Mucosa of gallbladder (tissue), 1 donor: ENCODE measurements at regions not wholly inside any gene's neighbourhood (a gene's known extent, or its start where the extent isn't known, plus 50 kb on each side); places are given as distances from the start of the nearest gene placed in this dataset.
"Not testable (repeated sequence)": the region's sequence is repeated elsewhere in the genome, so short reads cannot be mapped to it uniquely, and the experiment has no call there.

Experiments used
- DNase-seq: peaks from one replicate; pipeline ENCODE4 v3.0.0-alpha.2; 2020; ENCODE audit warnings: low spot score
- donor health status: DM: no; HTN: no; CAD: no.

DNA sequence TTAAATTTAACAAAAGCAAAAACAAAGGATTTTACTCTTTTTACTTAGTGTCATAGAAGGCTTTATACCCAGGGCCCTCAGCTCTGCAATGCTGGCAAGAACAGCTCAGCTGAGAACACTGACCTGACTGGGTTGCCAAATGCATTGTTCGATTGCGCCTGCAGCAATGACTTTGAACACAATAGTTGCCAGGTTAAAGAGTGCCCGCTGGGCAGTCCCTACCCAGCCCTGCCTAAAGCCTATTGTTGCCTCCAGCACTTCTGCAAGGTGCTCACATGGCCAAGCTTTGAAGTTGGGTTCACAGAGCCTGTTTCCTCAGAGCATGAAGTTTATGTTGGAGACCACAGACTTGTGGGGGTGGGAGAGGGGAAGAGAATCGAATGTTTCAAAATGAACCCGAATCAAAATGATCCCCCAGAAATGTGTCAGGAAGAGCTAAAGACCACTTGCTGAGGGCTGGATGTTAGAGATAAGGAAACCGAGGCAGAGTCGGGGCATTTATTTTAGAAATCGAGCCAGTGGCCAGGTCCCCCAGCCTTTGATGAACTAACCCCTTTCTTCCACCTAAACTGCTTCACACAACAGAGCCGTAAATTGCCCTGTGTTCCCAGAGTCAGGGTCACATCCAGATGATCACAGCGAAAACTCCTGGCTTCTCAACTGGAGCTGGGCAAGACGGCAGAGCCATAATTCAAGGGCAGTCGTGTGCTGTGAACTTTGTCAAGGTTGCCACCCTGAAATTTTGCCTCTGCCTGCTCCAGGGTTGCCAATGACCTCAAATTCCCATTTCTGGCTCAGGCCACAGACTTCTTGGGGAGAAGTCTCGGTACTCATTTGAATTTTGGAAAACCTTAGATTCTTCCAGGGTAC lies 55.0 kb downstream of the FOXA2 start:
- peak; percentile 61 for DNase-seq

DNA sequence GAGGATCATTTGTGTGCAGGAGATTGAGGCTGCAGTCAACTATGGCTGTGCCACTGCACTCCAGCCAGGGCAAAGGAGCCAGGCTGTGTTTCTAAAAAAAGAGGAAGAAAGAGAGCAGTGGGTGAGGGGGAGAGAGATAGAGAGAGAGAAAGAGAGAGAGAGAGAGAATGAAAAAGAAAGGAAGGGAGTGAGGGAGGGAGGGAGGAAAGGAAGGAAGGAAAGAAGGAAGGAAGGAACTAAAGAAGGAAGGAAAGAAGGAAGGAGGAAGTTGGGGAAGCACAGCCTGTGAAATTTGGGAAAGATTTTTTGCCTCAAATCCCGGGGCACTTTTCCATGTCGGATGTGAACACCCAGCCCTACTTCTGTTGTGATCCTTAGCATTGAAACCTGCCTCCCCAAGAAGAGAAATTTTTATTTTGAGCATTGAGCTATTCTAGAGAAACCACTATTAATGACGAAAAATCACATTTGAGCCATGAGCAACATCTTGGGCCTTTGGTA lies 57.8 kb downstream of the FOXA2 start:
- no peak for DNase-seq

DNA sequence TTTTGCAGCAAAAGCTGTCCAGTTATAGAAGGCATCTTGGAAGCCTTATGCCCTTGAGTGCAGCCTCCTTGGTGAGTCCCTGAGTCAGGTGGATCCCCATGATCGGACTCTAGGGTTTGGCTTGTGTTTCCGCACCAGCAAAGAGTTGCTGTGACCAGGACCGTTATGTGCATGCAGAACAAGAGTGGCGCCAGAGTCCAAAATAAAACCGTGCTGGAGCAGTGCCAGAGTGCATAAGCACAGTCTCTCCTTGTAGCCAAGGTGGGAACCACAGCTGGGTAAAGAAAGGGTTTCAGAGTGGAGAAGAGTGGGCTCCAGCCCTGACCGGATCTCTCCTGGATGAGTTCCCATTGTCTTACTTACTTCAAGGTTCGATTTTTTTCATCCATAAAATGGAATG lies 58.6 kb downstream of the FOXA2 start:
- no peak for DNase-seq

DNA sequence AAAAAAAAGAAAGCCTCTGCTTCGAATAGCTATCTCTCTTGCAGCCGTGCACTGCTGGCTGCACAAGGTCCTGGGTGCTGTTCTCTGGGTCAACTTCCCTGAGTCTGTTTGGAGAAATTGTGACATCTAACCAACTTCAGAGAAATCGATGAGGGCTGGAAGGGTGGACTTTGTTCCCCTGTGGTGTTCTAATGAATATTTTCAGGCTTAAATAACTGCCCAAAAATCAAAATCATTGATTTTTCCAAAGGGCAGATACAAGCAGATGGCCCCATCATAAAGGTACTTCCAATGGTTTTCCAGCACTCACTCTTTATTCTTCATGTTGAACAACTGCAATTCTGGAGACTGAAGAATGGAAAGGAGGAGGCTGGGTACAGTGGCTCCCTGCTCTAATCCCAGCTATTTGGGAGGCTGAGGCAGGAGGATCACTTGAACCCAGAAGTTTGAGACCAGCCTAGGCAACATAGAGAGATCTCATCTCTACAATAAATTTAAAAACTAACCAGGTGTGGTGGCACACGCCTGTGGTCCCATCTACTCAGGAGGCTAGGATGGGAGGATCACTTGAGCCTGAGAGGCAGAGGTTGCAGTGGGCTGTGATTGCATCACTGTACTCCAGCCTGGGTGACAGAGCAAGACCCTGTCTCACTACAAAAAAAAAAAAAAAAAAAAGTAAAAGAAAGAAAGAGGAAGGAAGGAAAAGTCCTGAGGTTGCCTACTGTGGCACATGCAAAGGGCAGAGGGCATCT lies 59.1 kb downstream of the FOXA2 start:
- DNase-seq, result peak; percentile 53

DNA sequence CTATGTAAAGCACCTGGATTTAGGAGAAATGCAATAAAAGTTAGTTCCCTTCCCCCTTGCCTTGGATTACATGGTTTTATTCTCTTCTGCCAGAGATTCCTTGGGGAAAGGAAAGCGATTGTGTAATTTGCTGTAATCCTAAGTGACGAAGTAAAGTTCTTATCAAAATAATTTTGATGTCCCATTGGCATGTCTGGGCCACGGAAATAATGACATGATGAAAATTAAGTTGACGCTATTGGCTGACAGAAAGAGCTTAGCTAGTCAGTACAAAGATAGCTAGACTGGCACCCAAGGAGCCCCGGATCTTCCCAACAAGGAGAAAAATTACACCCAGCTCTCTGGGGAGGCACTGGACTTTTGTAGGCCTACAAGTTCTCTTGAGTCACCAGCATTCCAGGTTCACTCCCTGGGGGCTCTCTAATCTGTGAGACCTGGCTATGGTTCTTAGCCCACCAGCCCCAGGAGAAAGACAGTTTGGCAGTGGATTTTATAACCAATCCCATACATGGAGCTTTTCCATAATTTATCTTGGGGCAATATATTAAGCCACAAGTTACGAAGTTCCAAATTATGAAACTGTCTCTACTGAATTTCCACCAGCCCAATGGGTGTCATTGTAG lies 59.9 kb downstream of the FOXA2 start:
- DNase-seq, result no peak

DNA sequence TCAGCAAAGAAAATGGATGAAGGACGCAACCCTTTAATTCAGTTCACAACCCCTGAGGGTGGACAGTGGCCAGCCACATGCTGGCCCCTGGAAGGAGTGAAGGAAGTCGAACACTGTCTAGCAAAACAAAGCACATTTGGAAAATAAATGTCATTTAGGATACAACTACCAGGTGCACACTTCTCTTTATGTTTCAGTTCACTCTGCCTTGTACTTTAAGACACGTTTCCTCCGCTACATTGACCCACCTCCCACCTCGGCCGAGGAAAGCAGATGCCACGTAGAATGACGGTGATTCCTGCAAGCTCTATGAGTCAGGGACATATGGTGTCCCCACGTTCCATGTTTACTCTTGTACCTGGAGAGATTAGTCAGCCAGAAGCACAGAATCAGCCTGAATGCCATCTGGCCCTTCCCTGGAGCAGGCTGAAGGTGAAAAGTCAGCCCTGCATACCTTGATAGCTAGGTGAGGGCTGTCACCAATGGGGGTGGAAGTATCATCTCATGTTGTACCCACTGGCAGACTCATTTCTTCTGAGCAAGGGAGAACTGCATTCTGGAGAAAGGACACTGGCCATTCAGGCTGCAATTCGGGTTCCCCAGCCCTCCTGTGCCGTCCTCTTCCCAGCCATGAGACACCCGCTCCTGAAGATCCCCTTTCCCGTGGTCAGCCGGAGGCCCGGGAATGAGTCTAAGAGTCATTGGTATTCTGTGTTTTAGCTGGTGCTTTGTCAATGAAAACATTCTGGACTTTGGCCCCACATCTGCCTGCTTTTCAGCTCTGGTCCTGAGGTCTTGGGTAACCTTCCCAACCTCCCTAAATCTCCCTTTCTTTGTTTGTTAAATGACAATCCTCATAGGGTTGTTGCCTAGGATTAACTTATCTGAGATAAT lies 60.6 kb downstream of the FOXA2 start:
- peak; percentile 41 for DNase-seq

DNA sequence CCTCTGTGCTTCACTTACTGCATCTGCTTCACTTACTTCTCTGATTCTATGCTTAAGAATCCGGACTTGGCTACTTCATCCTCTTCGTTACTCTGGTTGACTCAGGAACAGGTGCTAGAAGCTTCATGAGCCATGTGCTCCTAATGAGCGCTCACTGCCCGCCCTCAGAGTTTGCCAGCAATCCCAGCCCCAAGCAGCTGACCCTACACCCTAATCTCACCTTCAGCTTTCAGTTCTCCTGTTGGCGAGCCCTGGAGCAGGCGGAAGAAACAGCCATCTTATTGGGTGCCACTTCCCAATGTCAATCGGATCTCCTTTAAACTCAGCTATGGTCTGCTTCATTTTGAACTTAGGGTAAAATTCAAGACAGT lies 61.3 kb downstream of the FOXA2 start:
- DNase-seq, result no peak

DNA sequence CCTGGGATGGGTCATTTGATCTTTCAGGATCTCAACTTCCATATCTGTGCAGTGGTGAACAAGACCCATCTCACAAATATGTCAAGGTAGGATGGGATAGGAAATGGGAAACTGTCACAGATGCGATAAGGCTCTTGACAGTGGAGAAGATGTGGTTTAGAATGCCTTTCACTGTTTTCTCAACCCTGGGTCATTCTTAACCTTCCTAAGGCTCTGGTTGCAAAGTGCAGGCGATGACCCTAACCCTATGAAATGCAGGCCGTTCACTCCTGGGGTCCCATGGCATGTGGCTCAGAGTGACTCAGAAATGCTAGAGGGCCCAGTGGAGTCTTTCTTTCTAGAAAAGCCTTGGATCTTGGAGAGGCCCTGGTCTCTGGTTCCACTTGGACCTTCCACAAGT lies 61.7 kb downstream of the FOXA2 start:
- DNase-seq, result no peak

DNA sequence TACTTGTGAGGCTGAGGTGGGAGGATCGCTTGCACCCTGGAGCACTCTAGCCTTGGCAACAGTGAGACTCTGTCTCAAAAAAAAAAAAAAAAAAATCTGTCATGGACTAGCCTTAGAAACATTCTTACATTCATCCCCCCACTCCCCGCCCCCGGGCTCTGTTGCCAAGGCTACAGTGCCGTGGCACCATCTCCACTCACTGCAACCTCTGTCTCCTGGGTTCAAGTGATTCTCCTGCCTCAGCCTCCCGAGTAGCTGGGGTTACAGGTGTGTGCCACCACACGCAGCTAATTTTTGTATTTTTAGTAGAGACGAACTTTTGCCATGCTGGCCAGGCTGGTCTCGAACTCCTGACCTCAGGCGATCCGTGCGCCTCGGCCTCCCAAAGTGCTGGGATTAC lies 62.4 kb downstream of the FOXA2 start:
- not testable (repeated sequence) for DNase-seq

DNA sequence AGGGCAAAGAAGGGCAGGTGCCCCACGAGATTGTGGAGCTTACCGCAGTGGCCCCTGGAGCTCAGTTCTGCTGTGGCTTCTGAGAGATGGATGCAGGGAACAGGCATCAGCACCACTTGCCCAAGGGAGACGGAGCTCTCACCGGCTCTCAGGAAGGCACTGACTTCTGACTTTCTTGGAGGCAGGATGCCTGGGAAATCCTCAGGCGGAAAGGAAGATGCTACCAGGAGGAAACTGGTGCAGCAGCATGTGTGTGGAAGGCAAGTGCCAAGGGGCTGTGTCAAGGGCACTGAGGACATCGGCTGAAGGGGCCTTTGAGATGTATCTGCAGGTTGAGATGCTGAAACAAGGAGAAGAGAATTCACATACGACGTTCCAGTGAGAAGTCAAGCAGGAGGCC lies 64.0 kb downstream of the FOXA2 start:
- no peak for DNase-seq

DNA sequence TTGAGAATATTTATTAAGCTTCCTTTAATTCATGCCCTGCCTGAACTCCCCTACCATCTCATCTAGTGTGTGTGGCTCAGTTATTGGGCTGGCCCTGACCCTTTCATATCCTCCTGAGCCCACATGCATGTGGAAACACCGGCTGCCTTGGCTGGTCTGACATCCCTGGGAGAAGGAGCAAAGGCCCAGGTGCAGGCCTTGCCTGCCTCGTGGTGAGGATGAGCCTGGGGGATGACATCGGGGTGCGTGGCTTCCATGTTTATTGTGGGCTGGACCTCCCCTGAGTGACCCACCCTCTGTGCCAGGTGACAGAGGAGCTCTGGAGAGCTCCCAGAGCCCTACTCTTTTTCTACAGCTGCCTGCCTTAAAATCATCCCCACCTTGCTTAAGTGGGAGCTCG lies 69.1 kb downstream of the FOXA2 start:
- no peak for DNase-seq

DNA sequence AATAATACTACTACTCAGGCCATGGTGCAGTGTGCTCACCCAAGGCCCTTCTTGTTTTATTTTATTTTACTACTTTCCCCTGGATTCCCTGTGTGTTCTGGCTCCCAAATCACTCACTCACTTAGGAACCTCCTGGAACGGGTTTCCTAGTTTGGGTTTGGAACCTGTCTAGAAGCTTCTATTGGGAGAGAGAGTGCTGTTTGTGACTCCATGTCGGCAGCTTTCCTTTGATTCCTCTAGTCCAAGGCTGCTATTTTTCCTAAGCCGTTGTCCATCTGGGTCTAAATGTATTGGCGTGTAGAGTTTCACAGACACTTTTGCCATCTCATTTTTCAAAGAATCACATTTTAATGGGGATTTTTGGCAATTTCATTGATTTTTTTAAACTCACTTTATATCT lies 70.8 kb downstream of the FOXA2 start:
- no peak for DNase-seq

DNA sequence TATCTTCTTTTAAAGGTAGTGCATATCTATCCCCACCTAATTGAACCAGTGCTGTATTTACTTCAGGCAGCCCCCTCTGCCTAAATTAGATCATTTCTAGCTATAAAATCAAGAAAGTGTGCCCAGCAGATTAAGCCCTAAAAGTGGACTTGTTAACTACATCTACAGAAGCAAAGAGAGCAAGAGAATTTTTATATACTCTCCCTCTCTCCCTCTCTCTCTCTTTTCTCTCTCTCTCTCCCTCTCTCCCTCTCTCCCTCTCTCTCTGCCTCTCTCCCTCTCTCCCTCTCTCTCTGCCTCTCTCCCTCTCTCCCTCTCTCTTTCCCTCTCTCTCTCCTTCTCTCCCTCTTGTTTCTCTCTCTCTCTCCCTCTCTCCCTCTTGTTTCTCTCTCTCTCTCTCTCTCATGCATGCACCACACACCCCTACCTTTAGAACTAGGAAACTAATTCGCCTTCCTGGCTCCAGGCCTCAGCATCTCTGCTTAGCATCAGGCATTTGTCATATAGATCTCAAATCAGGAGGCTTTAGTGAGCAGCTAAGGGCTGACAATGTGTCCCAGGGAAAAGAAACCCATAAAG lies 71.4 kb downstream of the FOXA2 start:
- DNase-seq, result no peak

DNA sequence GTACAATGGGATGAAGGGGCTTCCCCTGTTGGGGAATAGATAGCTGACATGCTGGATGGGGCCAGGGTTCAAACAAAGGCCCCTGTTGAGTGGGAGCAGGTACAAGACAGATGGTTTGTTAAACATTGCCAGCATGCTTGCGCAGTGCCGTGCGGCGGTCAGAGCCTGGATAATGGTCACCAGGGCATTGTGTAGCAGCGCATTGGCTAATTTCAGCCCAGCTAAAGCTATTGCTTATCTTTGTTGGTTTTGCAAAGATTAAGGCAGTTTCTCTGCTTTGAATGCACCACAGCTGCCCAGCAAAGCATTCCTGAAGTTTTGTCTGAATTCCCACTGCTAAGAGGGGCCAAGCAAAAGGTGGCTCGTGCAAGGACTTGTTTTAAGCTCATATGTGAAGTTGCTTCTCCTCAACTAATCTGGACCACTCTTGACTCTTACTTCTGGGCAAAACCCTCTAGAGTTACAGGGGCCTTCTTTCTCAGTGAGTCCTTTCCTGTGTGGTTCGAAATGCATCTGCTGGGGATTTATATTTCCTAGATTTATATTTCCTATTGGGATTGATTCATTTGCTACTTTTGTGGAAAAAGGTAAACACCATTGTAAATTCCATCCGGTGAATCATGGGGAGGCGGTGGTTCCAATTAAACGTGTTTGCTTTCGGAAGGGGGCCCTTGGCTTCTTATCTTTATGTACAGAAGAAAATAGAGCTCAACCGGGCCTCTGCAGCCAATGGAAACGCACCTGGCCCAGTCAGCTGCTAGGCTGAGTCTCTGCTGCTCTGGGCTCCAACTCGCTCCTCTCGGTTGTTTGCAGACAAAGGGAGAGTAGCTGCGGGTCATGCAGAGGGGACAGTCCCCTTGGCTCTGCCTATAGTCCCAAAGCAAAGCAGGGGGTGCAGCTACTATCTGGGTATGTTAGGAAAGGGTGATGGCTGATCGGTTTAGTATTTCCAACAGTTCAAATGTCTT lies 72.1 kb downstream of the FOXA2 start:
- peak; percentile 74 for DNase-seq

DNA sequence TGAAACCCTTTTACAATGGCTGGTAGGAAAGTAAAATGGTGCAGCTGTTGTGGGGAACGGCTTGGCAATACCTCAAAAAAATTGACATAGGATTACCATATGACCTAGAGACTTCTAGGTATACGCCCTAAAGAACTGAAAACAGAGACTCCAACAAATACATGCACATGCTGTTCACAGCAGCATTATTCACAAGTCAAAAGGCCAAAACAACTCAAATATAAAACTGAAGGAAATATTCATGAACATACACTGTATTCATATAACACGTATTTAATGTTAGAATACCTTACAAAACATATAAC lies 74.6 kb downstream of the FOXA2 start:
- DNase-seq, result no peak

DNA sequence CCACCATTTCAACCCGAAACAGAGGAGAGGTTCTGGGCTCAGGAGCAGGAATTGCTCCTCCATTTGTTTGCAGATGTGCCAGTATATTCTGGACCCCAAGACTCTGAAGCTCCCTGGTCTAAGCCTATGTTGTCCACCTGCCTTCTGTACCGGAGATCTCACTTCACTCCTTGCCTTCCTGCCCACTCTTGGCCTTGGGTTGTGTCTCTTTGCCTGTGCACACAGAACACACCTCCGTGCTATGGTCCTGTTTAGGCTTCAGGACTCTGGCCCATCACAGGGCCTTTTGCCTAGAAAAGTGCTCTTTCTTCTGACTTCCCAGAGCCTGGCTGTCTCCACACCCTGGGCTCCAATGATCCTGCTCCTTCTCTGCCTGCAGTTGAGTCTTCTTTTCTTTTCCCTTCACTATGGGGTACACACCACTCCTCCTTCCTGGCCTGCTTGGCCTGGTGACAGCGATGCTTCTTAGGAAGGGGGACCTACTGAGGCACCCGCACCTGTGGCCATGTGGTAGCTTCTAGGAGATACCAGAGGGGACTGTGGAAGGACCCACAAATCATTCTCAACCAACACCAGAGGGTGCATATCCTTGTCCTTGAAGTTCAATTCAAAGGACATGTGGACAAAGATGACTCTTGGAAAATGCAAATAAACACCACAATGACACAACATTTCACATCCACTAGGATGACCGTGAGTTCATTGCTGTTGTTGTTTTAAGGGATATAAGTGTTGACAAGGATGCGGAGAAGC lies 75.1 kb downstream of the FOXA2 start:
- no peak for DNase-seq

DNA sequence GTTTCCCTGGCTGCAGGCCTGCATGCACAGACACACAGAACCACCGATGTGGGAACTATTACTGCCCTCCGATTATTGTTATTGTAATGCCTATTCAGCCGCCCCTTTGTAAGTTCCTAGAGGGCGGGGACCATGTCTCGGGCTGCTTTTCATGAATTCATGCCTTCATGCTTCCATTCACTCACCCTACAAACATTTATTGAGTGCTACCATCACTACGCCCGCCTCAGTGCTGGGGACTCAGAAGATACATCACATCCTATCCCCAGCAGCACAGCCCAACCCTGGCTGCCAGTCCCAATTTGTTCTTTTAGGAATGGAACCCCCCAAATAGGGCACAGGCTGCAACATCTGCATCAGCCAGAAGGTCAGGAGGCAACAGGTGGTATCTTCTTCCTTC lies 75.9 kb downstream of the FOXA2 start:
- DNase-seq, result no peak

DNA sequence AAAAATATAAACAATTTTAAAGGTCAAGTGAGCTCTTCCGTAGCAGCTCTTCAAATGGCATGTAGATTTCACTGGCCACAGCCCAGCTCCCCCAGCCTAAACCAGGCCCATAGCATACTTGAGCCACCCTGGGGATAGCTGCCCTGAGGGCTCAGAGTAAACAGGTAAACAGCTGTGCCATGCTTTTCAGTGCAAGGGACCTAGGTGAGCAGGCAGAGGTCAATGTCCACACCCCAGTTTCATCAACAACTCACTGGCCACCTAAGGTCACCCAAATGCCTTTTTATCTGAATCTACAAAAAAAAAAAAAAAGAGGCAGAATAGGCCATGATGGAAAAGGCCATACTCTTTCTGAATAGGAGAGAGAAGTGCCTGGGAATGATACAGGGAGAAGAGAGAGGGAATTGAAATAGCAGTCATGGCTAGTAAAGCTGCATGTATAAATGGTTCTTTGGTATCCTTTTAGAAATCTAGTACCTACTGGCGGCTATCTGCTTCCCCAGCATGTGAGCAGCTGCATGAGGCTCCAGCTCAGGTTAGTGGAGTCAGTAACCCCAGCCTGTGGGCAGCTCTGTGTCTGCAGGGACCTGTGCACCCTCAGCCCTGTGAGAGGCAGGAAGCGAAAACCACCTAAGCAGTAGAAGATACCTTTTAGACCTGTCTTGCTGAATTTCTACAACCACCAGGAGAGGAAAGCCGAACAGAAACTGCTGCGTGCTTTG lies 77.0 kb downstream of the FOXA2 start:
- DNase-seq, result no peak

DNA sequence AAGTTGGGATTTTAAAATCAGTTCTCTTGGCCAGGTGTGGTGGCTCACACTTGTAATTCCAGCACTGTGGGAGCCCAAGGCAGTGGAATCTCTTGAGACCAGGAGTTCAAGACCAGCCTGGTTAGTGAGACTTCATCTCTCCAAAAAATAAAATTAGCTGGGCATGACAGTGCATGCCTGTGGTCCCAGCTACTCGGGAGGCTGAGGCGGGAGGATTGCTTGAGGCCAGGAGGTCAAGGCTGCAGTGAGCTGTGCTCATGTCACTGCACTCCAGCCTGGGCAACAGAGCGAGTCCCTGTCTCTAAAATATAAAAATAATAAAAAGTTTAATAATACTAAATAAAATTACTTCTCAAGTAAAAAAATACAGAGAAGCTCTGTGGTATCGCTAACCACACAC lies 77.5 kb downstream of the FOXA2 start:
- DNase-seq, result no peak
